ENCODE measurements at regions not wholly inside any gene's neighbourhood (a gene's known extent, or its start where the extent isn't known, plus 50 kb on each side); places are given as distances from the start of the nearest gene placed in this dataset.

DNA sequence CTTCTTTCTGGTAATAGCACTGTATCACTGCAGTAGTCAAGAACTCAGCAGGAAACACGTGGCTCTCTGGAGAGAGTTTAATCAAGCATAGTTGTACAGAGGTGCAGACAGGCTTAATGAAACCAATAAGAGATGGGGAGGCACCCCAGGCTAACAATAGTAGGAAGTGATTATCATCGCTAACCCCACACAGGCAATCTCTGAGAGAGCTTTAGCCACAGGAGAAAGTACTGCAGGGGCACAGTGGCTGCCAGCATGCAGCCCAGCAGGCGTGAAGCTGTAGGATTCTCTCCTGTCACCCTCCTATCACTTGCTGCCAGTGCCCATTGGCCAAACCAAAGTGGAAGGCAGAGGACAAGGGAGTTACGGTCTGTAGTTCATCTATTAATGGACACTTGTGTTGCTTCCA lies 450.0 kb upstream of the RASGEF1B start:
- DNase-seq, result no peak

DNA sequence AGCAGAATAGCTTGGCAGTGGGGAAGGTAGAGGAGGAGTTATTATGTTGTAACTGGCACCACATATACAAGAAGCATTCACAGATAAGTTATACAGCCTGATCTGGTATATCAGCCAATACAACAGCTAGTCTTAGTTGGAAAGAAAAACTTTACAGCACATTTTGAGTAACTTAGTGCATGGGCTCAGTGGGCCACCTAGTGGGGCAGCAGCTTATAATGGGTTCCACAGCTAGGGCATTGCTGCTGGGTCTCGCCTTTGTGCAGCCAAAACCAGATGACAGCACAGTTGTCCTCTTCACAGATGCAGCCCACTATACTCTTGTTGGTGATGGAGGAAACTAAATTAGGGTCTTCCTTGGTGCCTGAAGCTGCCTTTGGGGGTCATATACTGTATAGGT lies 448.1 kb upstream of the RASGEF1B start:
- DNase-seq, result no peak

DNA sequence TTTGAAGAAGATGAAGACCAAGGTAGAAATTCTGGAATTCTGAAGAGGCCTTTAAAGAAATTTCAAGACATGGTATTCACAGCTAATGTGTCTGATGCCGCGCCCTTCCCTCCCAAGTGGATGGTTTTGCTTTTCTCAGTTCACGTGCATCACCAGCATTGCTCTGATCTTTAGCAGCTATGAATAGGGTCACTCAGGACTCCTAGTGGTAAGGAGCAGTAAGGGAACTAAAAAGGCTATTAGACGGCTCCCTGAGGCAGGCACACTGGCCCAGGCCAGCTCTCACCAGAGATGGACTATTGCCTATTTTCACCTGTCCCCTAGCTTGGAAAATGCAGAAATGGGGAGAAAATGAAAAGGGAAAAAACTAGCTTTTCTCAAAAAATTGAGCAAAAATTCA lies 447.5 kb upstream of the RASGEF1B start:
- no peak for DNase-seq

DNA sequence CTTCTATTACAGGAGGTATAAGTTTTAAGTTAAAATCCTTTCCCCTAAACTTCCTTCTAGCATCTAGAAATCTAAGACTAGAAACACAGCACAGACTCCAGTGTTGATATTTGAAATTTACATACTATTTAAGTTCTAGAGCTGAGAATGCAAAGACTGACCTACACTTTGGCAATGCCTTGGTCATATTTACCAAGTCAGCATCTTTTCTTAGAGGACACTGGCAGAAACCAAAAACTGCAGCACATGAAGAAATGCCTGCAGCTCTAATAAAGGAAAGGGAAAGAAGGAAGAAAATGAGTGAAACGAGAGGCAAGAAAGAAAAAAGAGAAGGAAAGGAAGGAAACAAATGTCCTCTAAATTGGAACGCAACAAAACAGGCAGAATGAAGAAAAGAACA lies 443.7 kb upstream of the RASGEF1B start:
- DNase-seq, result no peak

DNA sequence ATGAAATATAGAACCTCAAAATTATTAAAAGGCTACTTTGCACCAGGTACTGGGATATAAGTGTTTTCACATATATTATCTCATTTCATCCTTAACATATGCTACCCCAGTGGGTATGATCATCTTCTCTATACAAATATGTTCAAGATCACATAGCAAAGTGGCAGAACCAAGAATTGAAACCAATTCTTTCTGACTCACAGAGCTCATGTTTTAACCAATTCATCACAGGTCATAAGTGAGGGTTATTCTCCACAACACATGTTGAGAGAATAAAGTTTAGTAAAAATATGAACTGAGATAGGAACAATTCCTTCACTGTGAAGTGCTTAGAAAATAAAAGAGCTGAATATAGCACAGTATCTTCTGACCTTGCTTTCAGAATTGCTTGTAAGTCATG lies 442.9 kb upstream of the RASGEF1B start:
- no peak for DNase-seq

DNA sequence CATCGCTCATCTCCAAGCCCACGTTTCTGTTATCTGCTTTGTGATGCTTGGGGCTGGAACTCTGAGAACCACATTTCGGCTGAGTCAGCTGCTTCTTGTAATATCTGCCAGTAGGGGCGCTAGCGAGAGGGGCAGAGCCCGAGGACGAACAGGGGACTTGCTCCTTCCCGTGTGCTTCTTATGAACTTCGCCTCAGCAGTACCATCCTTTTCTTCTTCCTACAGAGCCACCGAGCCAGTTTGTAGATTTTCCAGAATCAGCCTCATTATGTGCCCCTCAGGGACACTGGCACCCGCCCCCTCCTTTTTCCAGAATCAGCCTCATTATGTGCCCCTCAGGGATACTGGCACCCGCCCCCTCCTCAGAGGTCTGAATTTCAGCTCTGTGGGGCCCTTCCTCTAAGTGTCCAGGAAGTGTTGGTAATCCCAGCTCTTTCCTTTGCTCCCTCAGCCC lies 441.7 kb upstream of the RASGEF1B start:
- DNase-seq, result peak; percentile 38

DNA sequence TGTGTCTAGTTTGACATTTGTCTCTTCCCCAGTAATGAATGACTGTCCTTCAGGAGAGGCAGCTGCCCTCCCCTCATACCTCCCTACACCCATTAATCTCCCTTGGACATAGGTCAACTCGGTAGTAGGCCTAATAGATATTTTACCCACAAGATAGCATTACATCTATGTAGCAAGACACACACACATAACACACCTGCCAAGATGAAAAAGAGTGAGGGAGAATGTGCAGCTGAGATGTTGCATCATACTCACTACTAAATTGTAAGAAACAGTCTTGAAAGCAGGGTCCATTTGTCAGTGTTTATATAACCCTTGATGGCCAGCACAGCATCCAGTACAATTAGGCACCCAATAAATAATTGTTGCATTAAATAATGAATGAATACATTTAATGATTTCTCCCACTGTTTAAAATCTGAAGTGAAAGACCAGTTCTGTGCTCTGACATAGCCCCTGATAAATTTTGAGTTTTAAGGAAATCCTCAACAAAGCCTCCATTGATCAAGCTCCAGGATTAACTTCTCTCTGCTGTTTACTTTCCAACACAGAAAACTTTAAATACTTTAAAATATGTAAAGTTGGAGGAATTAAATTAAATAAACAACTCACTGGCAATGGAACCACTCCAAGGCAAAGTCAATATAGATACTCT lies 440.8 kb upstream of the RASGEF1B start:
- no peak for DNase-seq

DNA sequence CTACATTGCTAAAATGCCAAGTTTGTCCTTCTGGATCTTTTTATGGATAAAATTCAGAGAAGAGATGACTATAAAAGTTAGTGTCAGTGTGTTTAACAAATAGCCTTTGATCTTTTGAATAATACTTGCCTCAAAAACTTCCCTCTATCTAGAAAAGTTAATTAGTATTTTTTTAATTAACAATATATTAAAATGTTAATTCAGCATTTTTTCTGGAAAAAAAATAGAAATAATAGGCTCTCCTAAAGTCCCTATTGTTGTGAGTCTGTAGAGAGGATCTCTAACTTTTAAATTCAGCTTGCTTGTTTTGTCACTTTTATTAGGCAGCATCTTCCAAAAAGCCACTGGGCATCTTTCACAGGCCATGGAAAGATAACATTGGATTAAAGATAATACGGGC lies 435.2 kb upstream of the RASGEF1B start:
- DNase-seq, result no peak

DNA sequence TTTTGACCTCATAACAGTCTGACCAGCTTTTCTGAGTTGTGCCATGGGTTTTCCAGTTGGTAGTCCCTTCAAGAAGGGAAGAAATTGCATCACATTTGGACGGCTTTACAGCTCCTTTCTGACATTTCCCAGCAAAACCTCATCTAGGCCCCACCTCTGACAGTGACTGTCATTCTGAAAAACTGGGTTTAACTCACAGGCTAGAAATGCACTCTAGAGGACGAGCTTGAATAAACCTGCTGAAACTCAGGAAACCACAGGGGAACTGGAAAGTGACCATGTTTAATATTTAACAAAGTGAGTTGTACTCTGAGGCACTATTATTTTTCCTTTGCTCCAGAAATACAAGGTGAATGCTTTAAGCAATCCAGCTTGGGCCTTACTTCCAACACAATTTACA lies 434.3 kb upstream of the RASGEF1B start:
- no peak for DNase-seq

DNA sequence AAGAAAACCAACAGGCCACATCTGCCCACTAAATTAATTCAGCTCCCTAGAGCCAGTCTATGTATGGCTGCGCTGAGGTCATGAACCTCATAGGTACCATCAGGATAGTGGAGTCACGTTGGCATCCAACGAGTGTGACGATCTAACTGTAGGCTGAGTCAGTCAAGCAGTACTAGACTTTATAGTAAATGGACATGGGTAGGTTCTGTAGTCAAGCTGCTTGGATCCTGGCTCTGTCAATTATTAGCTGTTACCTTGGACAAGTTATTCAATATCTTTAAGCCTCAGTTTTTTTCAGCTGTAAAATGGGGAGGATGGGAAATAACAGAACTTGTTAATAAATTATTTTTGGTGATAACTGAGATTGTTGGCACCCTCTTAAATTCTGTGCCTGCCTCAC lies 432.4 kb upstream of the RASGEF1B start:
- no peak for DNase-seq

DNA sequence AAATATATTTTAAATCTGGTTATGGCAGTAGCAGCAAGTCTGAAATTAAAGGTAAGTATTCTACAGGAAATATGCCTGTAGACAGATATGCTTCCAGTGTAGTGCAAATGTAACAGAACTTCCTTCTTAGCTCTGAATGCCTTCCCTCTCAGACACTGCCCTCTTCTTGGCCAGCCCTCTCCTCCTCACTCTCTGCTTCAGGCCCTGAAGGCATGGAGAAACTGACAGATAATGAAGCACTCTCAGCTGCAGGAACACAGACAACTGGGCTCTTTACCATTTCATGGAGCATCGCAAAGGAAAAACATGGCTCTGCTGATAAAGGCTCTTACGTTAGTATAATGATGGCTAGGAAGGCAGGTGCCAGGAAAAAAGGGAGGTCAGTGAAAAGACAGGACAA lies 431.5 kb upstream of the RASGEF1B start:
- DNase-seq, result no peak

DNA sequence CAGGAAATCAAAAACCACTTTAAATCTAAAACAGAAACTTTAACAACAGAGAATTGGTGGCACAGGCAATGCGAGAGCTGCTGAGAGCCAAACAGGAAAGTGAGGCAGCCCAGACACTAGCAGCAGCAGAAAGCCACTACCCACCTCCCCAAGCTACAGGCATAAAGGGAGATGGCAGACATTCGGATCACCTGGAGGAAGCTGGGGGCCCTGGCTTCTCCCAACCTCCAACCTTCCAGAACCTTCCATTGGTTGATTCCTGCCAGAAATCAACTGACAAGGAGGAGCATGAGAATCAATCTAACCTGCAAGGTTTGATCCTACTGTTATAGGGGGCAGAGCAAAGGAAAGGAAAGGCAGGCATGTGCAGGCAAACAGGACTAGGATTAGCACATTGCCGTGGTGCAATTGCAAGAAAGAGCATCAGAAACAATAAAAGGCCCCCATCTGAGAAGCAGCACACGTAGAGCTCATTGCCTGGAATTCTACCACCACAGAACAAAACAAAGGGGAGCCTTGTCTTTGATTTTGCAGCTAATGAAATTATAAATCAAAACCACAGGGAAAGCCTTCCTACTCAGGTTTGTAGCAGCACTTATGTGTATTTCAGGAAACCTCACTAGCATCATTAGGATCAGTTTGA lies 427.3 kb upstream of the RASGEF1B start:
- DNase-seq, result no peak

DNA sequence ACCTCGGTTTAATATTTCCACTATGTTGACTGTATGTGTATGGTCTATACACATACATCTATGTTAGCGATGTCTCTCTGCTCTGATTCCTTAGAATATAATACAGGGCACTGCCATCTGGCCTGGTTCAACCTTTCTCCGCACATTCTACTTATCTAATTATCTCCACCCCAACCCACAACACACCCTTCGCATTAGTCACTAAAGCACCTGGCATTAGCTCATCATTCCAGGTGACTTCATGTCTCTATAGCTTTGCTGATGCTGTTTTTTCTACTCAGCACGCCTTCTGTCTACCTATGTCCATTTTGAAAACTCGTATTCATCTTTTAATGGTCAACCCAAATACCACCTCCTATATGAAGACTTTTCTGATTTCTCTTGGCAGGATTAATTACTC lies 425.2 kb upstream of the RASGEF1B start:
- DNase-seq, result no peak

DNA sequence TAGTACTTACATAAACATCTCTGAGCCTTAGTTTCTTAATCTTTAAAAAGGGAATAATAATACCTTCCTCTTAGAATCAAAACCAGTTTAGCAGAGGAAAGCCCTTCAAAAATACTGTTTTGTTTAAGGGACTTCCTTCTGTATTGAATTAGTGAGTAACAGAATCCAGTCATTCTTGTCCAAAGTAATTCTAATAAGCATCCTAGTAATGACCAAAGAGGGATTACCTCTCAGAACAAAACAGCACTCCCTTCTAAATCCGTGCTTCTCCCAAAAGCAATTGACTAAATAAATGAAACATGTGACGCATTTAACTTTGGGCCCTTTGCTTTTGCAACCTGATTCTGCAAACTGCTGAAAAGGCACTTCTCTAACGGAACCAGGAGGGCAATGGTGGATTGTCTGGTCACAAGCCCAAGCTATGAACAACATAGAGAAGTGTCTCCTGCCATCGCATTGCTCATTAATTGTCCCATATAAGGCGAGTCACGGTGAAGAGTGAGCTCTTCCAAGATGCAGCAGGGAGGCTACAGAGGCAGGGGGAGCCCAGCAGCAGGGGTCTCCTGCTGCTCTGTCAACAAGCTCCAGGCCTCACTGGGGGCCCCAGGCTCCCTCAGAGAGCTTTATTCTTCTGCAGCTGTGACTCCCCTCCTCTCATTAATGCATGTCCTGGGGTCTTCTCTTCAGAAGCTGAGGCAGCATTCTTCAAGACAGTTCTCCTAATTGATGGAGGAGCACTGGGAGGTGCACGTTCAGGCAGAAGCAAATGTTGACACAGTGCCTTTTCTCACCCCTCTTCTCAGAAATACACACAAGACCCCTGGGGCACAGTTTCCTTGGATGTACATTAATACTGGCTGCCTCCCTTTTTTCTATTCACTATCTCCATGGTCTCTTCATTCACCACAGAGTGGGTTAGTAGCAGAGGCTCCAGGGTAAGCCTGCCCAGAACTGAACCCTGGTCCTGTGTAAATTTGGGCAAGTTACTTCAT lies 419.6 kb upstream of the RASGEF1B start:
- no peak for DNase-seq

DNA sequence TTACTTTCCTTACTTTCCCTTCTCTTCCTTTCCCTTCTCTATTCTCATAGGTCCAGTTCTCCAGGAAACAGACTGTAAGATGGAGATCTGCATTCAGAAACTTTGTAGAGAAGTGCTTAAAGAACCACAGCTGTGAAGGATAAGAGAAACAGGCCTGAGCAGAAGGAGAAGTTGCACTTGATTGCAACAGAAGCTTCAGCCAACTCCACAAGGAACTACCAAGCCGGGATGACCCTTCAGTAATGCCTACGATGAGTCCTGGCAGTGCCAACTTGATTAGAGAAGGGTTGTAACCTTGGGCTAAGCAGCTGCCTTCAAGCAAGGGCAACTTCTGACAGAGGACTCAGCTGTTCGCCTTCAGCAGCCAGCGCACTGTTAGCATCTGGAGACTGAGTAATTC lies 413.3 kb upstream of the RASGEF1B start:
- DNase-seq, result no peak

DNA sequence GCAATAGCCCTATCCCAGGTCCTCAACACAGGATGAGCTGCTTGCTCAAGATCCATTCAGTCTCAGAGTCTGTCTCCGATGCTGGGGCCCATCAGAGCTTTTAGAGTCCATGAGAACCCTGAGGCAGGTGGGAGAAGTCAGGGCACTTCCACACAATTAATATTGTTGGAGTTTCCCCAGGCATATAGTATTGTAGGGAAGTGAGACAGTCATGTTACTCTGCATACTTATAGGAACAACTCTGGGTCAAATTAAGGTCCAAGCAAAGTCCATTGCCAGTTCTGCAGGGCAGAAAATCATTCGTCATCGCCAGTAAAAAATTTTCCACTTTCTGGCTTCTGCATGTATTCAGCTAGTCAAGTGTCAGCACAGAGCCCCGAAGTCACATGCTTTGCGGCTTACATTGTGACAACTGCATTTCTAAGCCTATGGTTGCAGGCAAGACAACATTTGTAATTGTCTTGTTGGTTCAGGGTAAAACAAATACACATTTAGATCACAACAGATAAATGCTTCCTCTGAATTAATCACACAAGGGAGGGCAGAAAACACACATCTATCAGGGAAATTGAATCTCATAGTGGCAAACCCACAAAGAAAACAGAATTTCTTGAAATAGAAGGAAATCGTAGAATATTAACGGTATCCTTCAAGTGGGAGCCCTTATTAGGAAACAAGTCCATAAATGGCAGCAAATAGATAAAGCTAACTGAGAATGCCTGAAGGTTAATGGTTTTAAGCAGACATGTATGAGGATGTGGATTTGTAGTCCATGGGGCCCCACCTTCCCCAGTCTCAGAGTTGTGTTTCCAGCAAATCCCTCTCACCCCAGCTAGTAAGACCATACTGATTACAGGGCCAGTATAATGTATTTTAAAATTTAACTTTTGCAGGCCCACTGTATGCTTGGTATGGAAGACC lies 412.1 kb upstream of the RASGEF1B start:
- no peak for DNase-seq

DNA sequence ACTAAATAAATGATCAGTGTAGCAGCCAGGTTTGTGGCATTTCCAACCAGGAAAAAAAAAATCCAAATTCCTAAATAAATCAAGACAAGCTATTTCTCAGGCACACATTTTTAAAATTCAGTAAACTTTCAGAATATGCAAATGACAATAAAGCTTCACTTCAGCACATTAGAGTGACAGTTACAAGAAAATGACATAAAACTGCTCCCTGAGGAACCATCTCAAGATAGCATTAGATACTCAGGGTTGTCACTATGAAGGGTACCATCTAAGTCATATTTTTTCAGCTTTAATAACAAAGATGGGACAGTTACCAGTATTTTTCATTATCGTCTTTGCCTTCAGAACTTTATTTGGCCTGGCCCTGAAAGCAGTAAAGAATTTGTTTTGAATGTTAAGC lies 411.3 kb upstream of the RASGEF1B start:
- no peak for DNase-seq

DNA sequence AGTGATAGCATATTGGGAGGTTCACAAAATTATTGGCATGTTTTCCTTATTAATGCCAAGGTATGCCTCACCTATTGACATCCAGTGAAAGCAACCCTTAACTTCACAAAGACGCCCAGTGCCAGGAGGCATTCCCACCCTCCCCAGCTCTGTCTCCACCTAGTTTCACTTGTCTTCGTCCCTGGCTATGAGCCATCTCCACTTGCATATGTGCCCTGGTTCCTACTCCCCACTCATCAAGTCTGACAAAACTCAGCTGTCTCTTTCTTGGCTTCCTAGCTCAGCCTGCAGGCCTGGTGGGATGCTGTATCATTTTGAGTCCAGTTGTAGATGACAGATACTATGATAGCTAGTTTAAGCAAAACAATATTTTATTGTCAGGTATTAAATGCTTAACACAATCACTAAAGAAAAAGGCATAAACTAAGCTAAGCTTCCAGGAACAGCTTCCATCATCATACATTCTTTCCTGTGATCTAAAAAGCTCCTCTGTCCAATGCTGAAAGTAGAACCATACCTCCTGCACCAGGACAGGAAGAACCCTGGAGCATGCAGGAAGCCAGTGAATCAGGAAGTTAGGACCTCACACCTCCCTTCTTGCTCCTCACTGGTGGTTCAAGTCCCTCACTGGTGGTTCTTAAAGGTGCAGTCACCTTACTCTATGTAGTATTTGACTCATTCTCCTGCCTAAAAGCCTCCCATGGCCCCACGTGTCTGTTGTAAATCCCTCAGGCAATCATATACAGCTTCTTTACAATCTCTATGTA lies 410.3 kb upstream of the RASGEF1B start:
- no peak for DNase-seq

DNA sequence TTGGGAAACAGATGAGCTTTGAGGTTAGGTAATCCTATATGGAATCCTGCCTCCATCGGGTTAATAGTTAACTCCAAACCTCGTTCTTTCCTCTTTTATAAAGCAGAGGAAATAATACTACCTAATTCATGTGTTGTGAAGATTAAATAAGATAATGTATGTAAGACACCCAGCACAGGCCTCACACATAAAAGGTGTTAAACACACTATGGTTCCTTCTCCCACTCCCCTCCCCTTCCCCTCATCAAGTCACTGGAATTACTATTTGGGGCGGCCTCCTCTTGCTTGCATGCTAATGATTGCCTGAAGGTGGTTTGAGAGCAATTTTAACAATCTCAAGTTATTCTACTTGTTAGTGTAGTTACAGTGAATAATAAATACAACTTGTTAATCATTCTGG lies 404.4 kb upstream of the RASGEF1B start:
- no peak for DNase-seq

DNA sequence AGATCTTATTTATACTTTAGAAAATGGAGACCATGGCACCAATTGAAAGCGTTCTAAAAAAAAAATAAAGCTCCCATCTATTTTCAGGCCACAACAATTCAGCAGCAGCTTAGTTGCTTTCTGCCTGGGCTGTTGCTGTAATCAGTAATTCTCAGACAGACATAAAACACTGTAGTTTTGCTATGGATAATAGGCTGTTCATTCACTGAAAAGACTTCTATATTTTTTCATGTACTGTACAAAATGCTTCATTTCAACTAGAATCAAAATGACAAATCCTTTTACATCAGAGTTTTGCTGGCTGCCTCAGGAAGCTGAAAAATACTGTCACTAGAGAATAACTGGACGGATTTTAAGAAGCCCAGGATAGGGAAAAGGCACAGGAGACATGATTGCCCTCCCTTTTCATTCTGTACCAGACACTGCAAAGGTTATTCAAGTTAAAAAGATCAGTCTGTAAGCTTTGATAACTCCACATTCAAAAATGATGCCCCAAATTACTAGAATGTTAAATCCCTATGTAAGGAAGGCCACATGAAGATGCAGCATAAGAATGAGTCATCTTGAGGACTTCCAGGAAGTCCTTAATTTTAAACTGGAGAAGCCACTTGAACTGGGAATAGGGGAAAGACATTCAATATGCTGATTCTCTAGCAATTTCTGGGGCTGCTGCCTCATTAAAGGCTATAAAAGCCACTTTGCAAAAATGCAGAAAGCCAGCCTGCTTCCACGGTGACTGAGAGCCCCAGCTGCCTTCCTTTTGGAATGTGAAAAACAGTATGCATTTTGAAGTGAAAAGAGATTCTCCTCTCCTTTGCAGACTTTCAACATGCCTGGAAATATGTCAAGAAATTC lies 403.2 kb upstream of the RASGEF1B start:
- DNase-seq, result no peak

DNA sequence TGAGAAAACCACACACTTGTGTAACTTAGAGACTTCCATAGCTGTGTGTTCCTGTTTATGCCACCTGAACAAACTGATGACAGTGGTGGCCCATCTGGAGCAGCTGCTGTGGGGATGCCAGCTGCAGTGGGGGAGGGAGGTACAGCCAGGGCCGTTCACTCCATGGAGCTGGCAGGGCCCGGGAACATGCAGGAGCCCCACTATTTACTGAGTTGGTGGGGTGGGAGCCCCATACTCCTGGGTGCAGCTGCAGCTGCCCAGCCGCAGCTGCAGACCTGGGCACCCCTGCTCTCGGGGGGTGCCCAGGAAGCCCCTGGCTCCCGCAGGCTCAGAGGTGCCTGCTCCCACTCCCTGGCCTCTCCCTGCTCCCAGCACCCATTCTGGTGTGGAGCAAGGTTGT lies 398.6 kb upstream of the RASGEF1B start:
- no peak for DNase-seq
